Upper lobe of left lung (tissue), 6 donors: ENCODE measurements at regions not wholly inside any gene's neighbourhood (a gene's known extent, or its start where the extent isn't known, plus 50 kb on each side); places are given as distances from the start of the nearest gene placed in this dataset.
"Not testable (repeated sequence)": the region's sequence is repeated elsewhere in the genome, so short reads cannot be mapped to it uniquely, and the experiment has no call there.

Experiments
- ATAC-seq, 2 donors: fragments of 200-7000 bp; cut with Tn5 transposase; one replicate each; pipeline ENCODE4 v1.9.1; 2022; ENCODE audit warnings: mild to moderate bottlenecking in 2 of 2, moderate library complexity in 2 of 2; ENCODE audit not compliant: low FRiP score in 2 of 2
- DNase-seq, 2 donors: peaks; one replicate each; pipeline ENCODE4 v3.0.0-alpha.2; 2019 to 2020
- H3K27ac ChIP-seq, 4 donors: fragments of 200-600 bp; sonication (generic); one replicate each; pipeline ENCODE4 v1.5.1; 2016 to 2019
- H3K27me3 ChIP-seq, 4 donors: fragments of 200-600 bp; sonication (generic); one replicate each; pipeline ENCODE4 v1.5.1; 2017 to 2019
- H3K36me3 ChIP-seq, 4 donors: fragments of 200-600 bp; sonication (generic); one replicate each; pipeline ENCODE4 v1.5.1; 2016 to 2019
- H3K4me1 ChIP-seq, 4 donors: fragments of 200-600 bp; sonication (generic); one replicate each; pipeline ENCODE4 v1.5.1; 2018 to 2019
- H3K4me3 ChIP-seq, 4 donors: fragments of 200-600 bp; sonication (generic); one replicate each; pipeline ENCODE4 v1.5.1; 2017 to 2019; ENCODE audit warnings: mild to moderate bottlenecking in 2 of 4, moderate library complexity in 1 of 4
- H3K9me3 ChIP-seq, 4 donors: fragments of 200-600 bp; sonication (generic); one replicate each; pipeline ENCODE4 v1.5.1; 2018 to 2019
- CTCF ChIP-seq, 6 experiments: fragments of 450-650 bp in 4 of 6; fragments of 200-600 bp in 2 of 6; sonication (generic) in 2 of 6; IDR thresholded peaks; one replicate each; pipeline ENCODE4 v1.5.1; 2016 to 2019; ENCODE audit warnings: antibody characterized with exemption in 6 of 6
- EP300 ChIP-seq, 4 donors: sonication (generic); formaldehyde crosslinking; IDR thresholded peaks; one replicate each; pipeline ENCODE4 v1.5.1; 2017; ENCODE audit warnings: antibody characterized with exemption in 4 of 4, control low read depth in 2 of 4
- POLR2A ChIP-seq, 4 donors: fragments of 450-650 bp; IDR thresholded peaks; one replicate each; pipeline ENCODE4 v1.5.1; 2016 to 2017; ENCODE audit warnings: antibody characterized with exemption in 4 of 4, mild to moderate bottlenecking in 2 of 4
- POLR2AphosphoS5 ChIP-seq, 2 donors: sonication (generic); formaldehyde crosslinking; IDR thresholded peaks; one replicate each; pipeline ENCODE4 v1.5.1; 2017; ENCODE audit warnings: antibody characterized with exemption in 2 of 2
- WGBS, 2 donors: methylation state at CpG; one replicate each; pipeline ENCODE4 v1.1.5; 2017 to 2018; 5-methylcytosine and 5-hydroxymethylcytosine counted together
- donor health status: DM: no; HTN: no; CAD: no; lungs with moderate emphysema.
- donor health status: DM: no; HTN: yes; CAD: no; lungs with severe emphysema.

DNA sequence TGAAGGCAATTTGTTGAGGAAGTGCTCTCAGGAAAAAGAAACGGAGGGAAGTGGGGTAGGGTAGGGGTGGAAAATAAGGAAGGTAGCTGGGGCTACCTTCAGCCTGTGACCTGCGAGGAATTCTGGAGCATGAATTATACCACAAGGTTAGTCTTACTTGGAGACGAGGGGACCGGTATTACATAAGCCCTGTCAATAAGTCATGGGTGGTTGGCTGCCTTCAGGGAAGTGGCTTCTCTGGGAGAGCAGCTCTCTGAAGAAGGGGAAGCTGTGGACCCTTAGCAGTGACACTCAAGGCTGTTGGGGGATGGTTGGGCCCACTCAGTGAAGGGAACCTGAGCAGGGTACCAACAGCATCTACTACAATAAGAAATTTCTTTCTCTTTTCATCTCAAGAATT, 111.3 kb downstream of the TNFSF18 start:
- H3K4me3 ChIP-seq: no peak overlapping the region
- peaks cover 1 to 5% (median 4%) of the 10 kb centered on the region in 4 donors for H3K4me1 ChIP-seq
- no peaks in the 10 kb centered on the region for H3K9me3 ChIP-seq
- TF ChIP-seq POLR2A (IDR thresholded peaks at IDR 0.05) (no peak), CTCF (IDR thresholded peaks at IDR 0.05) (no peak), EP300 (IDR thresholded peaks at IDR 0.05) (no peak), POLR2AphosphoS5 (IDR thresholded peaks at IDR 0.05) (no peak)
- no peak overlapping the region for H3K27ac ChIP-seq
- H3K36me3 ChIP-seq: no peaks in the 10 kb centered on the region
- WGBS, 2 donors: 73 to 88% methylated on average over 4 of the region's 4 CpGs
- DNase-seq (no peak), ATAC-seq (no peak)
- H3K27me3 ChIP-seq: no peaks in the 10 kb centered on the region

GRCh38 chr1:172940174-172940855, 110.4 kb downstream of the TNFSF18 start:
- TF ChIP-seq EP300 (IDR thresholded peaks at IDR 0.05): no peak
- TF ChIP-seq POLR2AphosphoS5 (IDR thresholded peaks at IDR 0.05): no peak
- no peak for TF ChIP-seq CTCF (IDR thresholded peaks at IDR 0.05)
- TF ChIP-seq POLR2A (IDR thresholded peaks at IDR 0.05): no peak
- DNase-seq (no peak), ATAC-seq (no peak)
- Histone ChIP-seq H3K4me1 (no peaks in the 10 kb centered on the region), H3K27me3 (no peaks in the 10 kb centered on the region), H3K4me3 (no peak overlapping the region), H3K36me3 (no peaks in the 10 kb centered on the region), H3K9me3 (no peaks in the 10 kb centered on the region), H3K27ac (no peak overlapping the region)
- WGBS, 2 donors: 66 to 68% methylated on average over 5 of the region's 5 CpGs

- Histone ChIP-seq H3K27ac (no peak overlapping the region), H3K4me1 (no peaks in the 10 kb centered on the region), H3K27me3 (no peaks in the 10 kb centered on the region), H3K4me3 (no peak overlapping the region), H3K36me3 (no peaks in the 10 kb centered on the region), H3K9me3 (no peaks in the 10 kb centered on the region)
- DNase-seq: no peak
- TF ChIP-seq POLR2A (IDR thresholded peaks at IDR 0.05) (no peak), POLR2AphosphoS5 (IDR thresholded peaks at IDR 0.05) (no peak), CTCF (IDR thresholded peaks at IDR 0.05) (no peak), EP300 (IDR thresholded peaks at IDR 0.05) (no peak)
- no peak for ATAC-seq
- 67 to 82% methylated on average over 1 of the region's 1 CpG for whole genome bisulfite sequencing, 2 donors
Measured at GRCh38 chr1:172941471-172941870, 109.3 kb downstream of the TNFSF18 start.

- DNase-seq (no peak), ATAC-seq (no peak)
- Histone ChIP-seq H3K9me3 (no peaks in the 10 kb centered on the region), H3K27me3 (no peaks in the 10 kb centered on the region), H3K4me3 (no peak overlapping the region), H3K4me1 (no peaks in the 10 kb centered on the region), H3K36me3 (no peaks in the 10 kb centered on the region), H3K27ac (no peak overlapping the region)
- WGBS, 2 donors: 59 to 66% methylated on average over 2 of the region's 2 CpGs
- TF ChIP-seq CTCF (IDR thresholded peaks at IDR 0.05): no peak
- TF ChIP-seq POLR2A (IDR thresholded peaks at IDR 0.05): no peak
- no peak for TF ChIP-seq EP300 (IDR thresholded peaks at IDR 0.05)
- no peak for TF ChIP-seq POLR2AphosphoS5 (IDR thresholded peaks at IDR 0.05)
Measured at GRCh38 chr1:172941945-172942344, 108.8 kb downstream of the TNFSF18 start.

DNA sequence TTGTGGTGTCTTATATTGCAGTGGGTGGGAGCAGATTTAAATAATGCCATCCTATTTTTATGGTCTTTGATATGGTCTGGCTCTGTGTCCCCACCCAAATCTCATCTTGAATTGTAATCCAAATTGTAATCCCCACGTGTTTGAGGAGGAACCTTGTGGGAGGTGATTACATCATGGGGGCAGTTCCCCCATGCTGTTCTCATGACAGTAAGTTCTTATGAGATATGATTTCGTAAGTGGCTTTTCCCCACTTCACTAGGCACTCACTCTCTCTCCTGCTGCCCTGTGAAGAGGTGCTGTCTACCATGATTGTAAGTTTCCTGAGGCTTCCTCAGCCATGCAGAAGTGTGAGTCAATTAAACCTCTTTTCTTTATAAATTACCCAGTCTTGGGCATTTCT, 107.6 kb downstream of the TNFSF18 start:
- not testable (repeated sequence) for H3K27me3 ChIP-seq, DNase-seq, H3K9me3 ChIP-seq, H3K4me1 ChIP-seq, ATAC-seq, H3K36me3 ChIP-seq, H3K4me3 ChIP-seq, H3K27ac ChIP-seq
- 65 to 70% methylated on average over 2 of the region's 2 CpGs for WGBS, 2 donors
